ENCODE measurements at regions not wholly inside any gene's neighbourhood (a gene's known extent, or its start where the extent isn't known, plus 50 kb on each side); places are given as distances from the start of the nearest gene placed in this dataset.

GRCh38 chr7:17548014-17548653, 249.7 kb downstream of the AHR start:
- TF ChIP-seq POLR2AphosphoS5 (IDR thresholded peaks at IDR 0.05; ENCODE audit: low read depth, low read length): no peak
- no peak for TF ChIP-seq TAF1 (IDR thresholded peaks at IDR 0.05; ENCODE audit: borderline replicate concordance, low read depth, low read length)
- TF ChIP-seq POLR2A (IDR thresholded peaks at IDR 0.05; ENCODE audit: low read depth, low read length): no peak
- FAIRE-seq: no peak
- DNase-seq (ENCODE audit: insufficient read length): no peak

DNA sequence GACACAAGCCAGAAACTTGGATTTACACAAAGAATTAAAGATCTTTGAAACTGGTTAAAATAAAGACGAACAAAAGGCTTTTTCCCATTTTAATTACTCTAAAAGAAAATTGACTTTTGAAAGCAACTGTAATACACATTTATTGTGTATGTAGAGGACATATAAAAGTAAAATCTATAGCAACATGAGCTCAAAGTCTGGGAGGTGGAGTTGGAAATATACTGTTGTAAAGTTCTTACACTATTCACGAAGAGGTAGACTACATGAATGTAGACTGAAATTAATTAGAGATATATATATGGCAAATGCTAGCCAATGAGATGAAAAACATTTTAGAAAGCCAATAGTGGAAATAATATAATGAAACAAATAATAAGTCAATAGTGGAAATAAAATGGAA, 251.0 kb downstream of the AHR start:
- no peak for TF ChIP-seq POLR2A (IDR thresholded peaks at IDR 0.05; ENCODE audit: low read depth, low read length)
- no peak for TF ChIP-seq POLR2AphosphoS5 (IDR thresholded peaks at IDR 0.05; ENCODE audit: low read depth, low read length)
- TF ChIP-seq TAF1 (IDR thresholded peaks at IDR 0.05; ENCODE audit: borderline replicate concordance, low read depth, low read length): no peak
- no peak for FAIRE-seq

GRCh38 chr7:17552373-17552772, 253.9 kb downstream of the AHR start:
- TF ChIP-seq POLR2AphosphoS5 (IDR thresholded peaks at IDR 0.05; ENCODE audit: low read depth, low read length): no peak
- TF ChIP-seq POLR2A (IDR thresholded peaks at IDR 0.05; ENCODE audit: low read depth, low read length): no peak
- no peak for TF ChIP-seq TAF1 (IDR thresholded peaks at IDR 0.05; ENCODE audit: borderline replicate concordance, low read depth, low read length)
- no peak for DNase-seq (ENCODE audit: insufficient read length)
- no peak for FAIRE-seq

More for the DNA sequence above, 251.0 kb downstream of the AHR start:
- DNase-seq (ENCODE audit: insufficient read length): no peak

DNA sequence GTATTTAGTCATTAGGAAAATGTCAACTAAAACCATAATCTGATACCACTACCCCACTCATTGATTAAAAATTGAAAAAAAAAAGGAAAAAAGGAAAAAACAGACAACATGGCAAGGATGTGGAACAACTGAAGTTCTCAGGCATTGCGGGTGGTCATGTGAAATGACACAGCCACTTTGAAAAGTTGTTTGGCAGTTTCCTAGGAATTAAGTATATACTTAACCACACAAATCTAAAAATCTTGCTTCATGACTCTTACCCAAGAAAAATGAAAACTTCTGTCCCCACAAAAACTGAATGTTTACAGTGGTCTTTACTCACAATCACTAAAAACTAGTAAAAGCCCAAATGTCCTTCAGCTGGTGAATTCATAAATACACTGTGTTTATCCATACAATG, 254.5 kb downstream of the AHR start:
- TF ChIP-seq TAF1 (IDR thresholded peaks at IDR 0.05; ENCODE audit: borderline replicate concordance, low read depth, low read length): no peak
- no peak for TF ChIP-seq POLR2A (IDR thresholded peaks at IDR 0.05; ENCODE audit: low read depth, low read length)
- TF ChIP-seq POLR2AphosphoS5 (IDR thresholded peaks at IDR 0.05; ENCODE audit: low read depth, low read length): no peak
- no peak for DNase-seq (ENCODE audit: insufficient read length)
- FAIRE-seq: no peak

DNA sequence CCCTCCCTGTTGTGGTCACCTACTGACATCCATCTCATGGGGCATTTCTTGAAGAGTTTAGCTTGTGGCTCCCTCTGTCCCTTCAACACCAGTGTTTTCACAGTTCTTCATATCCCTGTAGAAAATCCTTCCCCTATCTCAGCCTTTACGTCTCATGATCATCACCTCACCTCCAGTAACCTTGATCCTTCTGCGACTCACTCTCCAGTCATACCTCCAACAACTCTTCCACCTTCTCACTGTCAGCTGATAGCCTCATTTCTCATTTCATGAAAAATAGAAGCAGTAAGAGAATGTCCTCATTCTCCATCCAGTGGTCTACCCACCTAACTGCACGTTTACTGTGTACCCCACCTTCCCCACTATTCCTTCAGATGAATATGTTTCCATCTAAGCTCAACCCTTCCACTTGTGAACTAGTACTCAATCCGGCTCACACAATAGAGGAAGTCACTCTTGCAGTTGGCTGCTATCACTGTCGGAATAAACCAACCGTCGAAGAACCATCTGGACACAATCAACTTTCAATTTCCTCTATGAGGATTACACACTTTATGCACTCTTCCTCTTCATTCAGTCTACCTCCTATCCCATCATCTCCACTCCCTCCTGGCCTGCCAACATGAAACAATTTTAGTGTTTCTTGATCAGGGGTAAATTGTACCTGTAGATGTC, 256.0 kb downstream of the AHR start:
- no peak for DNase-seq (ENCODE audit: insufficient read length)
- TF ChIP-seq POLR2A (IDR thresholded peaks at IDR 0.05; ENCODE audit: low read depth, low read length) (no peak), POLR2AphosphoS5 (IDR thresholded peaks at IDR 0.05; ENCODE audit: low read depth, low read length) (no peak), TAF1 (IDR thresholded peaks at IDR 0.05; ENCODE audit: borderline replicate concordance, low read depth, low read length) (no peak)

GRCh38 chr7:17556247-17556956, 257.9 kb downstream of the AHR start:
- DNase-seq (ENCODE audit: insufficient read length) (no peak), FAIRE-seq (no peak)
- TF ChIP-seq POLR2A (IDR thresholded peaks at IDR 0.05; ENCODE audit: low read depth, low read length): no peak
- TF ChIP-seq POLR2AphosphoS5 (IDR thresholded peaks at IDR 0.05; ENCODE audit: low read depth, low read length): no peak
- no peak for TF ChIP-seq TAF1 (IDR thresholded peaks at IDR 0.05; ENCODE audit: borderline replicate concordance, low read depth, low read length)

More for the DNA sequence above, 256.0 kb downstream of the AHR start:
- peak; percentile 54 for FAIRE-seq

DNA sequence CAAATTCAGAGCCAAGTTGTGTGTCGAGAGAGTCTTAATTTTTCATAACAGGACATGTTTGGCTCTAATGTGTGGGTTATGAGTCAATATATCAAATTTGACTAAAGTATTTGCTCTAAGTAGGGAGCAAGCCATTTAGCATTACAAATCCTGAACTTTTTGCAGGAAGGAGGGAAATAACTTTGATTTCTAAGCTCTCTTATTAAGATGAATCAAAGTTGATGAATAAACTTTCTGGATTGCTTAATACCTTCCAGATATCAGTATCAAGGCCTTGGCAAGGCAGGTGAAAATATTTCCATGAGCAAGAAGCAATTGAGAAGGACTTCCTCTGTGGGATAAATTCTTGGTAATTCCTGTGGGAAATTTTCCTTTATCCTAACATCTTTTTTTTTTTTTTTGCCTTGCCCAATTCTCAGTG, 258.8 kb downstream of the AHR start:
- DNase-seq (ENCODE audit: insufficient read length) (no peak), FAIRE-seq (no peak)
- no peak for TF ChIP-seq POLR2AphosphoS5 (IDR thresholded peaks at IDR 0.05; ENCODE audit: low read depth, low read length)
- TF ChIP-seq POLR2A (IDR thresholded peaks at IDR 0.05; ENCODE audit: low read depth, low read length): no peak
- no peak for TF ChIP-seq TAF1 (IDR thresholded peaks at IDR 0.05; ENCODE audit: borderline replicate concordance, low read depth, low read length)

- FAIRE-seq (no peak), DNase-seq (ENCODE audit: insufficient read length) (no peak)
- TF ChIP-seq POLR2AphosphoS5 (IDR thresholded peaks at IDR 0.05; ENCODE audit: low read depth, low read length) (no peak), POLR2A (IDR thresholded peaks at IDR 0.05; ENCODE audit: low read depth, low read length) (no peak), TAF1 (IDR thresholded peaks at IDR 0.05; ENCODE audit: borderline replicate concordance, low read depth, low read length) (no peak)
Measured at GRCh38 chr7:17558135-17558534, 259.7 kb downstream of the AHR start.

GRCh38 chr7:17558558-17559332, 260.3 kb downstream of the AHR start:
- TF ChIP-seq POLR2A (IDR thresholded peaks at IDR 0.05; ENCODE audit: low read depth, low read length): no peak
- TF ChIP-seq POLR2AphosphoS5 (IDR thresholded peaks at IDR 0.05; ENCODE audit: low read depth, low read length): no peak
- no peak for TF ChIP-seq TAF1 (IDR thresholded peaks at IDR 0.05; ENCODE audit: borderline replicate concordance, low read depth, low read length)
- DNase-seq (ENCODE audit: insufficient read length): no peak

DNA sequence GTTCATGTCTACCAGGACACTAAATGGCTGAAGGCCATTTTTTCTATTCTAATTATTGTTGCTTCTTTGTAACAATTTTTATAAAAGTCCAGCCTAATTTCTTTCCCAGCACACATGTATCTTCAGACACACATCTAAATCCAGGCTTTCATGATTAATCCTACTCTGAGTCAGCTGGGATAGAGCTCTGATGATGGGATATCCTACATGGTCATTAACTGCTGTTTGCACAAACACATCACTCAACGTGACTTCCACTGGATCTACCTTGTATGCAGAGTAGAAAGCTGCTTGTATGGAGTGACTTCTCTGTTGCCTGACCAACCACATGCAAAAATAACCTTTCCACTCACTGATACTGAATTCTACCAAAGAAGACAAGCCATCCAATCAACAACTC, 260.9 kb downstream of the AHR start:
- no peak for TF ChIP-seq POLR2AphosphoS5 (IDR thresholded peaks at IDR 0.05; ENCODE audit: low read depth, low read length)
- TF ChIP-seq POLR2A (IDR thresholded peaks at IDR 0.05; ENCODE audit: low read depth, low read length): no peak
- DNase-seq (ENCODE audit: insufficient read length): no peak
- FAIRE-seq: no peak

More at GRCh38 chr7:17558558-17559332, 260.3 kb downstream of the AHR start:
- no peak for FAIRE-seq

DNA sequence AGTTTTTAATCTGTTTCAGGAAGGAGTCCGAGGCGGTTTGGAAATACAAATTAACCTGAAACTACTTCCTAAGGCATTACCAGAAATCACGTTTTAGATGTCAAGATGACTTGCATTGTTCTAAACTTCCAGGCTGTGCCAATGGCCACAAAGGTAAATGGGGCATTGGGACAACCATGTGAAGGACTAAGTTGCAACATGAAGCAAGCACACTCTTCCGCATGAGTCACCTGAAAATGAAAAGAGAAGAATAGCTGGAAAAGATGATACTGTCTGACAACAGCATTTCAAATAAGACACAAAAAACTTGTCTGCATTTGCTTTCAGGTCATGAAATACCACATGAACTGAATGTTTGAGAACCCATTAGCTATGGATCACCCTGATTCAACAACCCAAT, 262.1 kb downstream of the AHR start:
- TF ChIP-seq TAF1 (IDR thresholded peaks at IDR 0.05; ENCODE audit: borderline replicate concordance, low read depth, low read length): no peak
- FAIRE-seq: no peak

More for the DNA sequence above, 262.1 kb downstream of the AHR start:
- no peak for DNase-seq (ENCODE audit: insufficient read length)
